ENCODE measurements at regions not wholly inside any gene's neighbourhood (a gene's known extent, or its start where the extent isn't known, plus 50 kb on each side); places are given as distances from the start of the nearest gene placed in this dataset.

GRCh38 chr3:72633534-72633933, 214.7 kb downstream of the SHQ1 start (continued):
- TF ChIP-seq, protein P1, sequence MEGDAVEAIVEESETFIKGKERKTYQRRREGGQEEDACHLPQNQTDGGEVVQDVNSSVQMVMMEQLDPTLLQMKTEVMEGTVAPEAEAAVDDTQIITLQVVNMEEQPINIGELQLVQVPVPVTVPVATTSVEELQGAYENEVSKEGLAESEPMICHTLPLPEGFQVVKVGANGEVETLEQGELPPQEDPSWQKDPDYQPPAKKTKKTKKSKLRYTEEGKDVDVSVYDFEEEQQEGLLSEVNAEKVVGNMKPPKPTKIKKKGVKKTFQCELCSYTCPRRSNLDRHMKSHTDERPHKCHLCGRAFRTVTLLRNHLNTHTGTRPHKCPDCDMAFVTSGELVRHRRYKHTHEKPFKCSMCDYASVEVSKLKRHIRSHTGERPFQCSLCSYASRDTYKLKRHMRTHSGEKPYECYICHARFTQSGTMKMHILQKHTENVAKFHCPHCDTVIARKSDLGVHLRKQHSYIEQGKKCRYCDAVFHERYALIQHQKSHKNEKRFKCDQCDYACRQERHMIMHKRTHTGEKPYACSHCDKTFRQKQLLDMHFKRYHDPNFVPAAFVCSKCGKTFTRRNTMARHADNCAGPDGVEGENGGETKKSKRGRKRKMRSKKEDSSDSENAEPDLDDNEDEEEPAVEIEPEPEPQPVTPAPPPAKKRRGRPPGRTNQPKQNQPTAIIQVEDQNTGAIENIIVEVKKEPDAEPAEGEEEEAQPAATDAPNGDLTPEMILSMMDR (IDR thresholded peaks at IDR 0.05; ENCODE audit: control extremely low read depth in 1 of 3, insufficient read depth in 1 of 3, low read depth in 1 of 3, low read length in 3 of 3): no peak
- no peak for TF ChIP-seq MAFK (IDR thresholded peaks at IDR 0.05; ENCODE audit: low read depth, low read length)

Measured in H1 (cell line).